GM06990 (cell line): ENCODE measurements at regions not wholly inside any gene's neighbourhood (a gene's known extent, or its start where the extent isn't known, plus 50 kb on each side); places are given as distances from the start of the nearest gene placed in this dataset.

ENCODE experiments used
- DNase-seq: peaks from one replicate; pipeline ENCODE4 v3.0.0-alpha.2; 2011; ENCODE audit not compliant: insufficient read length; ENCODE audit errors: extremely low read depth
- H3K27me3 ChIP-seq: replicated peaks from 2 replicates; pipeline ENCODE4 v1.6.0; 2011; ENCODE audit warnings: low read length; ENCODE audit not compliant: control insufficient read depth, insufficient read depth
- H3K36me3 ChIP-seq: 2 replicates; pipeline ENCODE4 v1.5.1; 2011; ENCODE audit warnings: low read length; ENCODE audit not compliant: control insufficient read depth, insufficient read depth
- H3K4me3 ChIP-seq: replicated peaks from 2 replicates; pipeline ENCODE4 v1.5.1; 2011; ENCODE audit warnings: low read depth, mild to moderate bottlenecking, control low read depth, low read length
- TF ChIP-seq, protein P1 (sequence below): IDR thresholded peaks from 2 replicates; pipeline ENCODE4 v1.5.1; 2011; ENCODE audit warnings: low read length, control low read depth, mild to moderate bottlenecking, inconsistent platforms; ENCODE audit not compliant: insufficient read depth, poor library complexity, severe bottlenecking

DNA sequence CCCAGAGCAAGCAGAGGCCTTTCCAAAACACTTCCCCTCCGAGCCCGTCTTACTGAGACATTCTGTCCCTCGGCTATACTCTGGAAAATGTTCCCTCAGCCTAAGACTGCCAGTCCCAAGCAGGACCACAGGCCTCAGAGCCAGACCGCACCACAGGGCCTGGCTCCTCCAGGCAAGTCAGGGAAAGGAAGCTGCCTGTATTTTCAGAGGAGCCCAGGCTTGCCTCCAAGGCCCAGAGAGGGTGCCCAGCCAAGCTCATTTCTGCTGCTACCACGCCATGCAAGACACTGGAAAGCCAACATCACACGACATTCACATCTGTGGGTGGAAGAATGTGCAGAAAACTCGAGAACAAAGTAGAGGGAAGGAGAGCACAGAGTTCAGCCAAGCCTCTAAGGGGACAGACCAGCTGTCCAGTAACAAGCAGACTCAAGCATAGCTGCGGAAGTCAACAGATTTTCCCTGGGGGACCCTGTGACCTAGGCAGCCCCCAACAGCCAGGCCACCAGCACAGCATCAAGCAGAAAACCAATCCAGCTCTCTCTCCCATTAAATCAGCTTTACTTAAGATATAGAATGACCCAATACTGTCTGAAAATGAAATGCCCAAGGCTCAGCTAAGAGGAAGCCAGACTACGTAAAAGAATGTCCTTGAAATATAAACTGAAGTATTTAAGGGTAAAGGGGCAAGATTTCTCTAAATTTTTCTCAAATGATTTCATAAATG lies 123.9 kb downstream of the ZFP36L2 start:
- DNase-seq: no peak
- TF ChIP-seq, protein P1, sequence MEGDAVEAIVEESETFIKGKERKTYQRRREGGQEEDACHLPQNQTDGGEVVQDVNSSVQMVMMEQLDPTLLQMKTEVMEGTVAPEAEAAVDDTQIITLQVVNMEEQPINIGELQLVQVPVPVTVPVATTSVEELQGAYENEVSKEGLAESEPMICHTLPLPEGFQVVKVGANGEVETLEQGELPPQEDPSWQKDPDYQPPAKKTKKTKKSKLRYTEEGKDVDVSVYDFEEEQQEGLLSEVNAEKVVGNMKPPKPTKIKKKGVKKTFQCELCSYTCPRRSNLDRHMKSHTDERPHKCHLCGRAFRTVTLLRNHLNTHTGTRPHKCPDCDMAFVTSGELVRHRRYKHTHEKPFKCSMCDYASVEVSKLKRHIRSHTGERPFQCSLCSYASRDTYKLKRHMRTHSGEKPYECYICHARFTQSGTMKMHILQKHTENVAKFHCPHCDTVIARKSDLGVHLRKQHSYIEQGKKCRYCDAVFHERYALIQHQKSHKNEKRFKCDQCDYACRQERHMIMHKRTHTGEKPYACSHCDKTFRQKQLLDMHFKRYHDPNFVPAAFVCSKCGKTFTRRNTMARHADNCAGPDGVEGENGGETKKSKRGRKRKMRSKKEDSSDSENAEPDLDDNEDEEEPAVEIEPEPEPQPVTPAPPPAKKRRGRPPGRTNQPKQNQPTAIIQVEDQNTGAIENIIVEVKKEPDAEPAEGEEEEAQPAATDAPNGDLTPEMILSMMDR: no peak
- Histone ChIP-seq H3K4me3 (no peak overlapping the region), H3K36me3 (no peaks in the 10 kb centered on the region), H3K27me3 (no peaks in the 10 kb centered on the region; the same call in 1 of the 2 replicates)

DNA sequence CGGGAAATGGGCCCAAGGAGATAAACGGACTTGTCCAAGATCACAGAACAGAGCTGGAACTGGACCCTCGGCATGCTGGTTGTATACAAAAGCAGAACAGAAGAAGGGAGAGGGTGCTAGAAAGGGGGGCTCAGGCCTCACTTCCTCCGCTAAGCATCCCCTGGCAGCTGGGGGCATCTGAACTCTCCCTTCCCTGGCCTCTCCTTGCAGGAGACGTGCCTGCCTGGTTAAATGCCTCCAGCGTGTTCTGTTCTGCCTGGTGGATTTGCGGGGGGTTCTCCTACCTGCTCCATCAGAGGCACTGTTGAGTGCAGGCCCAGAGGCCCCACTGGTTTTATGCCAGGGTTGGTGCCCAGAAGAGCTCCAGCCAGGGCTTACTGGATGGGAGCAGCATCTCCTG lies 124.7 kb downstream of the ZFP36L2 start:
- Histone ChIP-seq H3K36me3 (no peaks in the 10 kb centered on the region), H3K27me3 (no peaks in the 10 kb centered on the region; the same call in 1 of the 2 replicates), H3K4me3 (no peak overlapping the region)
- TF ChIP-seq, protein P1: no peak
- no peak for DNase-seq

DNA sequence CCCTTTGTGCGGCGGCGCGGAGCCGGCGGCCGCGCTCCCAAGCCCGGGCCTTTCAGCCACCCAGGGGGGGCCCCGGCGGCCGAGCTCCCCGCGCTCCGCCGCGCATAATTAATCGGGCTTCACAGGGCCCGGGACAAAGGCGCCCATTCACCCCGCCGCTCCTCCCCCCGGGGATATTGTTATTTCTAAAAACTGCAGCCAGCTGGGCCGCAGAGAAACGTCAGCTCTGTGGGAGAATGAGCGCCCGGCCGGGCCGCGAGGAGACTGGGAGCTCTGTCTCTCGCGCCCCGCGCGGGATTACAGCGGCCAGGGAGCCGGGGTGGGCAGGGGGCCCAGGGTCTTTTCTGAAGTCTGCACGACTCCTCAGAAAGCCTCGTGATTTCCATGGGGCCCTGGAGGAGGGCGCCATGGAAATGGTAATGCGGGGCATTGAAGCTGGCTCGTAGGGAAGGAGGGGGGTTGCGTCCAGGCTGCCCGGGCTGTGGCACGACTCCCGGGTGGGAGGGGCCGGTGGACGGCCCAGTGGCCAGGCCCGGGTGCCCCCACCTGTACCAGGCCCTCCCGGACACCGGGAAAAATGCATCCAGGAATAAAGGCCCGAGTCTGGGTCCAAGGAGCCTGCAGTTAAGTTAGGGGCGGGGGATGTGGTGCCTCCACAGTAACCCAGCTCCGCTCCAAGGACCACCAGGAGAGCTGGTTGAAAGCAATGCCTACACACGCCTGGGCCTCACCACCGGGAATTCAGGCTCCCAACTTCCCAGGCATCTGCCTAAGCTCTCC lies 125.3 kb downstream of the ZFP36L2 start:
- H3K36me3 ChIP-seq: no peaks in the 10 kb centered on the region
- H3K4me3 ChIP-seq: no peak overlapping the region
- TF ChIP-seq, protein P1: no peak
- DNase-seq: no peak
- H3K27me3 ChIP-seq: no peaks in the 10 kb centered on the region; the same call in 1 of the 2 replicates

DNA sequence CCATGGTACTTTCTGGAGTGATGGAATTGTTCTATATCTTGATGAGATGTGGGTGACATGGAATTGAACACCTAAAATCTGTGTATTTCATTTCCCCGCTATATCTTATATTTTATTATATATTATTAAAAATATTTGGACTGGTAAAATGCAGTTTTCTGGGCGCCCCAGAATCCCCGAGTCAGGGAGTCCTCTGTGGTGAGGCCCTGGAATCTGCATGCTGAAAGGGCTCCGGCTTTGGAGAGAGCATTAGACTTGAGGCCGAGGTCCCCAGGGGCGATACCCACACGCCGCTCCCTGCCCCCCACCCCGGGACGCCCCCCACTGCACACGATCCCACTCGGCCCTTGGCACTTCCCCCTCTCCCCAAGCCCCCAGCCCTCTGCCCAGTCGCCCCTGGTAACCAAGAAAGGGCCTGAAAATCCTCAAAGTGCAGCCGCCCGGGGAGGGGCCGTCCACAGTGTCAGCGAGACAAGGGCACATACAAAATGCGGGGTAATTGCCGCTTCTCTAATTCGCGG lies 126.0 kb downstream of the ZFP36L2 start:
- H3K4me3 ChIP-seq: no peak overlapping the region

DNA sequence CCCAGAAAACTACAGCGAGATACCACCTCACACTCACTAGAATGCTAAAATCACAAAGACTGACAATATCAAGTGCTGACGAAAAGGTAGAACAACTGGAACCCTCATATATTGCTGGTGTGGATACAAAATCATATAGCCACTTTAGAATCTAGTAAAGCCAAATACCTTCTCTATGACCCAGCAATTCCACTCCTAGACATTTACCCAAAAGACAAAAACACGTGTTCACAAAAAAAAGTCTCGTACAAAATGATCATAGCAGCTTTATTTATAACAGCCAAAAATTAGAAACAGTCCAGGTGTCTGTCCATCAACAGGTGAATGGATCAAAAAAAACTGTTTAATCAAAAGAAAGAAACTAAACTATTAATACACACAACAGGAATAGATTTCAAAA lies 126.6 kb downstream of the ZFP36L2 start:
- TF ChIP-seq, protein P1: no peak
- H3K4me3 ChIP-seq: no peak overlapping the region
- no peaks in the 10 kb centered on the region for H3K36me3 ChIP-seq
- DNase-seq: no peak
- H3K27me3 ChIP-seq: no peaks in the 10 kb centered on the region; the same call in 1 of the 2 replicates

More for the DNA sequence above, 126.0 kb downstream of the ZFP36L2 start:
- no peaks in the 10 kb centered on the region; the same call in 1 of the 2 replicates for H3K27me3 ChIP-seq
- TF ChIP-seq, protein P1: no peak
- no peaks in the 10 kb centered on the region for H3K36me3 ChIP-seq
- DNase-seq: no peak
